Loucy (cell line): ENCODE measurements at regions not wholly inside any gene's neighbourhood (a gene's known extent, or its start where the extent isn't known, plus 50 kb on each side); places are given as distances from the start of the nearest gene placed in this dataset.

Source experiments
- H2AFZ ChIP-seq: fragments of 200-600 bp; sonication (generic); 2 replicates; pipeline ENCODE4 v1.6.0; 2016; ENCODE audit warnings: antibody characterized with exemption, mild to moderate bottlenecking, low read length, moderate library complexity
- H3F3A ChIP-seq: fragments of 200-600 bp; 2 replicates; pipeline ENCODE4 v1.6.0; 2016; ENCODE audit warnings: antibody characterized with exemption, low read depth, mild to moderate bottlenecking
- H3K27me3 ChIP-seq: fragments of 200-600 bp; sonication (generic); 2 replicates; pipeline ENCODE4 v1.6.1; 2014; ENCODE audit warnings: low read length, mild to moderate bottlenecking; ENCODE audit not compliant: insufficient read depth, poor library complexity, severe bottlenecking
- H3K36me3 ChIP-seq: fragments of 200-600 bp; sonication (generic); 2 replicates; pipeline ENCODE4 v1.6.1; 2016; ENCODE audit warnings: low read length; ENCODE audit not compliant: insufficient read depth
- H3K4me1 ChIP-seq: fragments of 200-600 bp; sonication (generic); 2 replicates; pipeline ENCODE4 v1.5.1; 2014; ENCODE audit warnings: low read length, mild to moderate bottlenecking; ENCODE audit not compliant: insufficient read depth, poor library complexity, severe bottlenecking
- H3K4me2 ChIP-seq: fragments of 200-600 bp; sonication (generic); 2 replicates; pipeline ENCODE4 v1.6.0; 2014; ENCODE audit warnings: antibody characterized with exemption, low read length, low read depth, mild to moderate bottlenecking; ENCODE audit not compliant: poor library complexity, severe bottlenecking
- H3K4me3 ChIP-seq: fragments of 200-600 bp; sonication (generic); 2 replicates; pipeline ENCODE4 v1.5.1; 2014; ENCODE audit warnings: low read length, mild to moderate bottlenecking, mixed read lengths; ENCODE audit not compliant: poor library complexity, severe bottlenecking
- H3K79me2 ChIP-seq: fragments of 200-600 bp; sonication (generic); 2 replicates; pipeline ENCODE4 v1.6.1; 2014; ENCODE audit warnings: low read length; ENCODE audit not compliant: insufficient read depth
- H3K9ac ChIP-seq: fragments of 200-600 bp; sonication (generic); 2 replicates; pipeline ENCODE4 v1.6.0; 2014; ENCODE audit warnings: mild to moderate bottlenecking, low read depth, low read length, moderate library complexity; ENCODE audit not compliant: poor library complexity, severe bottlenecking
- H3K9me2 ChIP-seq: fragments of 200-600 bp; sonication (generic); replicated peaks from 2 replicates; pipeline ENCODE4 v1.6.1; 2016; ENCODE audit warnings: low read depth, low read length, mixed read lengths
- H3K9me3 ChIP-seq: fragments of 200-600 bp; sonication (generic); 2 replicates; pipeline ENCODE4 v1.6.1; 2014; ENCODE audit warnings: mild to moderate bottlenecking, antibody characterized with exemption, low read length, low read depth; ENCODE audit not compliant: insufficient read depth
- H4K20me1 ChIP-seq: fragments of 200-600 bp; sonication (generic); 2 replicates; pipeline ENCODE4 v1.6.0; 2014; ENCODE audit warnings: antibody characterized with exemption, low read length, mild to moderate bottlenecking; ENCODE audit not compliant: insufficient read depth, poor library complexity, severe bottlenecking
- CTCF ChIP-seq: fragments of 200-600 bp; sonication (generic); conservative IDR thresholded peaks from 2 replicates; pipeline ENCODE4 v1.5.1; 2014; ENCODE audit warnings: mild to moderate bottlenecking, antibody characterized with exemption, low read length
- EZH2phosphoT487 ChIP-seq: fragments of 200-600 bp; IDR thresholded peaks from 2 replicates; pipeline ENCODE4 v1.6.1; 2018; ENCODE audit warnings: antibody characterized with exemption, mild to moderate bottlenecking, moderate library complexity, borderline replicate concordance

GRCh38 chr10:52915391-52915790, 142.8 kb upstream of the MBL2 start:
- Histone ChIP-seq H3K4me2 (no peak overlapping the region), H3K79me2 (no peaks in the 10 kb centered on the region), H2AFZ (no peak overlapping the region), H3K27me3 (no peaks in the 10 kb centered on the region), H3F3A (no peaks in the 10 kb centered on the region), H3K9me2 (no peaks in the 10 kb centered on the region), H3K9ac (no peak overlapping the region), H3K4me1 (no peaks in the 10 kb centered on the region), H3K9me3 (no peaks in the 10 kb centered on the region), H4K20me1 (no peaks in the 10 kb centered on the region), H3K4me3 (no peak overlapping the region), H3K36me3 (no peaks in the 10 kb centered on the region)
- TF ChIP-seq CTCF (no peak), EZH2phosphoT487 (no peak)

GRCh38 chr10:52911163-52911562, 138.6 kb upstream of the MBL2 start:
- Histone ChIP-seq H4K20me1 (no peaks in the 10 kb centered on the region), H3K36me3 (no peaks in the 10 kb centered on the region), H3K9ac (no peak overlapping the region), H3K4me1 (no peaks in the 10 kb centered on the region), H3K27me3 (no peaks in the 10 kb centered on the region), H3F3A (no peaks in the 10 kb centered on the region), H3K9me3 (no peaks in the 10 kb centered on the region), H3K79me2 (no peaks in the 10 kb centered on the region), H3K4me3 (no peak overlapping the region), H3K4me2 (no peak overlapping the region), H3K9me2 (no peaks in the 10 kb centered on the region), H2AFZ (no peak overlapping the region)
- TF ChIP-seq CTCF (no peak), EZH2phosphoT487 (no peak)

- no peaks in the 10 kb centered on the region for H3K4me1 ChIP-seq
- no peaks in the 10 kb centered on the region for H3F3A ChIP-seq
- no peaks in the 10 kb centered on the region for H3K79me2 ChIP-seq
- no peaks in the 10 kb centered on the region for H3K9me3 ChIP-seq
- no peak overlapping the region for H2AFZ ChIP-seq
- H3K9ac ChIP-seq: no peak overlapping the region
- H3K4me3 ChIP-seq: no peak overlapping the region
- H3K9me2 ChIP-seq: no peaks in the 10 kb centered on the region
- TF ChIP-seq EZH2phosphoT487 (no peak), CTCF (no peak)
- H3K4me2 ChIP-seq: no peak overlapping the region
- no peaks in the 10 kb centered on the region for H3K27me3 ChIP-seq
- no peaks in the 10 kb centered on the region for H3K36me3 ChIP-seq
- no peaks in the 10 kb centered on the region for H4K20me1 ChIP-seq
Observed at GRCh38 chr10:52908478-52908877, 135.9 kb upstream of the MBL2 start.
